OCI-LY3 (cell line): ENCODE measurements at regions not wholly inside any gene's neighbourhood (a gene's known extent, or its start where the extent isn't known, plus 50 kb on each side); places are given as distances from the start of the nearest gene placed in this dataset.

Experiments
- H2AFZ ChIP-seq: fragments of 200-600, 300-600 bp; shearing (Covaris generic); 2 replicates; pipeline ENCODE4 v1.6.0; 2014; ENCODE audit warnings: antibody characterized with exemption, low read depth, low read length
- H3K27ac ChIP-seq: fragments of 200-600, 300-600 bp; sonication (generic); 2 replicates; pipeline ENCODE4 v1.5.1; 2014; ENCODE audit warnings: mild to moderate bottlenecking, low read length, moderate library complexity, mixed read lengths
- H3K27me3 ChIP-seq: fragments of 200-600, 300-600 bp; sonication (generic); 2 replicates; pipeline ENCODE4 v1.6.1; 2014; ENCODE audit warnings: low read depth, low read length, mixed read lengths
- H3K36me3 ChIP-seq: fragments of 200-600, 300-600 bp; sonication (generic); replicated peaks from 2 replicates; pipeline ENCODE3; 2014; ENCODE audit warnings: low read depth, low read length, mixed read lengths
- H3K4me1 ChIP-seq: fragments of 300-600, 200-600 bp; sonication (generic); 2 replicates; pipeline ENCODE4 v1.6.1; 2014; ENCODE audit warnings: low read length, mixed read lengths
- H3K4me2 ChIP-seq: fragments of 200-600, 300-600 bp; sonication (generic); 2 replicates; pipeline ENCODE4 v1.6.1; 2014; ENCODE audit warnings: low read length, mixed read lengths
- H3K4me3 ChIP-seq: fragments of 300-600, 200-600 bp; sonication (generic); 2 replicates; pipeline ENCODE4 v1.5.1; 2014; ENCODE audit warnings: antibody characterized with exemption, mild to moderate bottlenecking, low read length, moderate library complexity
- H3K79me2 ChIP-seq: fragments of 300-600, 200-600 bp; shearing (Covaris generic); 2 replicates; pipeline ENCODE4 v1.6.1; 2014; ENCODE audit warnings: mild to moderate bottlenecking, low read length, mixed read lengths
- H3K9ac ChIP-seq: fragments of 300-600, 200-600 bp; shearing (Covaris generic); 2 replicates; pipeline ENCODE4 v1.6.0; 2014; ENCODE audit warnings: mild to moderate bottlenecking, low read length, moderate library complexity
- H3K9me3 ChIP-seq: fragments of 200-600, 300-600 bp; shearing (Covaris generic); 2 replicates; pipeline ENCODE4 v1.6.1; 2014; ENCODE audit warnings: low read length, mixed read lengths; ENCODE audit not compliant: insufficient read depth
- H4K20me1 ChIP-seq: fragments of 200-600, 300-600 bp; sonication (generic); 2 replicates; pipeline ENCODE4 v1.6.1; 2016; ENCODE audit warnings: low read length, mixed read lengths; ENCODE audit not compliant: insufficient read depth
- CTCF ChIP-seq: fragments of 200-600, 300-600 bp; sonication (generic); IDR thresholded peaks from 2 replicates; pipeline ENCODE4 v1.5.1; 2014; ENCODE audit warnings: antibody characterized with exemption, low read length, low read depth
- EZH2phosphoT487 ChIP-seq: fragments of 200-600 bp; shearing (Covaris generic); IDR thresholded peaks from 2 replicates; pipeline ENCODE4 v1.6.1; 2018; ENCODE audit warnings: antibody characterized with exemption, mixed run types, low read depth

- no peaks in the 10 kb centered on the region for H3K27me3 ChIP-seq
- H3K9me3 ChIP-seq: no peaks in the 10 kb centered on the region
- no peak overlapping the region for H2AFZ ChIP-seq
- H3K4me1 ChIP-seq: no peaks in the 10 kb centered on the region
- H3K27ac ChIP-seq: no peak overlapping the region
- H4K20me1 ChIP-seq: no peaks in the 10 kb centered on the region
- no peak overlapping the region for H3K4me3 ChIP-seq
- TF ChIP-seq CTCF (no peak), EZH2phosphoT487 (no peak)
- H3K9ac ChIP-seq: no peak overlapping the region
- H3K4me2 ChIP-seq: no peak overlapping the region
- H3K36me3 ChIP-seq: no peaks in the 10 kb centered on the region
- no peaks in the 10 kb centered on the region for H3K79me2 ChIP-seq
Measured at GRCh38 chr14:87540339-87540738, 452.6 kb downstream of the GALC start.

GRCh38 chr14:87529081-87529480 is 463.9 kb downstream of the GALC start:
- 0 out of 2 replicates have a peak, but pooled peaks cover 9% of the 10 kb centered on the region for H3K27me3 ChIP-seq
- H3K4me1 ChIP-seq: no peaks in the 10 kb centered on the region
- H3K4me3 ChIP-seq: no peak overlapping the region
- no peak overlapping the region for H3K4me2 ChIP-seq
- no peaks in the 10 kb centered on the region for H4K20me1 ChIP-seq
- no peaks in the 10 kb centered on the region for H3K79me2 ChIP-seq
- no peaks in the 10 kb centered on the region for H3K36me3 ChIP-seq
- TF ChIP-seq CTCF: no peak
- no peak for TF ChIP-seq EZH2phosphoT487
- H3K27ac ChIP-seq: no peak overlapping the region
- no peak overlapping the region for H2AFZ ChIP-seq
- H3K9ac ChIP-seq: no peak overlapping the region
- no peaks in the 10 kb centered on the region for H3K9me3 ChIP-seq

GRCh38 chr14:87526731-87527130 is 466.3 kb downstream of the GALC start:
- no peaks in the 10 kb centered on the region for H3K4me1 ChIP-seq
- TF ChIP-seq CTCF (no peak), EZH2phosphoT487 (no peak)

GRCh38 chr14:87524011-87524410 is 469.0 kb downstream of the GALC start:
- H3K79me2 ChIP-seq: no peaks in the 10 kb centered on the region

More at GRCh38 chr14:87526731-87527130, 466.3 kb downstream of the GALC start:
- Histone ChIP-seq H3K79me2 (no peaks in the 10 kb centered on the region), H3K27me3 (0 out of 2 replicates have a peak, but pooled peaks cover 9% of the 10 kb centered on the region), H3K27ac (no peak overlapping the region), H3K4me2 (no peak overlapping the region), H2AFZ (no peak overlapping the region), H3K4me3 (no peak overlapping the region), H4K20me1 (no peaks in the 10 kb centered on the region), H3K9me3 (no peaks in the 10 kb centered on the region), H3K9ac (no peak overlapping the region), H3K36me3 (no peaks in the 10 kb centered on the region)

More at GRCh38 chr14:87524011-87524410, 469.0 kb downstream of the GALC start:
- Histone ChIP-seq H4K20me1 (no peaks in the 10 kb centered on the region), H2AFZ (no peak overlapping the region), H3K27me3 (0 out of 2 replicates have a peak, but pooled peaks cover 9% of the 10 kb centered on the region), H3K9me3 (no peaks in the 10 kb centered on the region), H3K27ac (no peak overlapping the region), H3K4me3 (no peak overlapping the region), H3K4me1 (no peaks in the 10 kb centered on the region), H3K36me3 (no peaks in the 10 kb centered on the region), H3K9ac (no peak overlapping the region), H3K4me2 (no peak overlapping the region)
- TF ChIP-seq EZH2phosphoT487 (no peak), CTCF (no peak)
